Hepatocyte (in vitro differentiated cells): ENCODE measurements at regions not wholly inside any gene's neighbourhood (a gene's known extent, or its start where the extent isn't known, plus 50 kb on each side); places are given as distances from the start of the nearest gene placed in this dataset.

Experiments used
- DNase-seq: peaks from one replicate; pipeline ENCODE4 v3.0.0-alpha.2; 2016; ENCODE audit warnings: low spot score
- H2AFZ ChIP-seq: fragments of 200-600 bp; sonication (generic); 2 replicates; pipeline ENCODE4 v1.6.0; 2016; ENCODE audit warnings: antibody characterized with exemption, mild to moderate bottlenecking
- H3K27ac ChIP-seq: fragments of 200-600 bp; sonication (generic); 2 replicates; pipeline ENCODE4 v1.5.1; 2016; ENCODE audit warnings: mild to moderate bottlenecking
- H3K27me3 ChIP-seq: fragments of 200-600 bp; sonication (generic); 2 replicates; pipeline ENCODE4 v1.6.1; 2016
- H3K36me3 ChIP-seq: fragments of 200-600 bp; sonication (generic); replicated peaks from 2 replicates; pipeline ENCODE4 v1.5.1; 2016; ENCODE audit warnings: low read depth; ENCODE audit not compliant: insufficient read depth
- H3K4me1 ChIP-seq: fragments of 200-600 bp; sonication (generic); 2 replicates; pipeline ENCODE4 v1.5.1; 2016; ENCODE audit warnings: mild to moderate bottlenecking, moderate library complexity; ENCODE audit not compliant: insufficient read depth
- H3K4me2 ChIP-seq: fragments of 200-600 bp; sonication (generic); 2 replicates; pipeline ENCODE4 v1.6.0; 2016
- H3K4me3 ChIP-seq: fragments of 200-600 bp; sonication (generic); 2 replicates; pipeline ENCODE4 v1.5.1; 2016; ENCODE audit warnings: mild to moderate bottlenecking
- H3K79me2 ChIP-seq: fragments of 200-600 bp; sonication (generic); 2 replicates; pipeline ENCODE4 v1.6.0; 2017; ENCODE audit warnings: mild to moderate bottlenecking
- H3K9me2 ChIP-seq: fragments of 200-600 bp; sonication (generic); replicated peaks from 2 replicates; pipeline ENCODE4 v1.6.0; 2017; ENCODE audit warnings: mild to moderate bottlenecking; ENCODE audit not compliant: insufficient read depth
- H3K9me3 ChIP-seq: fragments of 200-600 bp; sonication (generic); 2 replicates; pipeline ENCODE4 v1.5.1; 2016; ENCODE audit warnings: low read depth, mild to moderate bottlenecking
- H4K20me1 ChIP-seq: fragments of 200-600 bp; sonication (generic); 2 replicates; pipeline ENCODE4 v1.6.0; 2016; ENCODE audit warnings: mild to moderate bottlenecking; ENCODE audit not compliant: insufficient read depth, poor library complexity, severe bottlenecking
- EZH2 ChIP-seq: fragments of 200-600 bp; sonication (generic); IDR thresholded peaks from 2 replicates; pipeline ENCODE4 v1.6.1; 2016; ENCODE audit warnings: antibody characterized with exemption, mild to moderate bottlenecking, borderline replicate concordance
- EZH2phosphoT487 ChIP-seq: fragments of 200-600 bp; sonication (generic); IDR thresholded peaks from one replicate; pipeline ENCODE4 v1.6.1; 2018; ENCODE audit warnings: antibody characterized with exemption, mild to moderate bottlenecking, low read depth, moderate library complexity; ENCODE audit not compliant: unreplicated experiment, severe bottlenecking
- WGBS: methylation state at CpG from one replicate; pipeline ENCODE4 v1.1.6; 2016; ENCODE audit warnings: low lambda C conversion rate; ENCODE audit errors: missing lambda C conversion rate; 5-methylcytosine and 5-hydroxymethylcytosine counted together
- TF ChIP-seq, protein P1 (sequence below): fragments of 200-600 bp; sonication (generic); IDR thresholded peaks from 2 replicates; pipeline ENCODE4 v1.5.1; 2016; ENCODE audit warnings: antibody characterized with exemption, mild to moderate bottlenecking; ENCODE audit not compliant: poor library complexity

DNA sequence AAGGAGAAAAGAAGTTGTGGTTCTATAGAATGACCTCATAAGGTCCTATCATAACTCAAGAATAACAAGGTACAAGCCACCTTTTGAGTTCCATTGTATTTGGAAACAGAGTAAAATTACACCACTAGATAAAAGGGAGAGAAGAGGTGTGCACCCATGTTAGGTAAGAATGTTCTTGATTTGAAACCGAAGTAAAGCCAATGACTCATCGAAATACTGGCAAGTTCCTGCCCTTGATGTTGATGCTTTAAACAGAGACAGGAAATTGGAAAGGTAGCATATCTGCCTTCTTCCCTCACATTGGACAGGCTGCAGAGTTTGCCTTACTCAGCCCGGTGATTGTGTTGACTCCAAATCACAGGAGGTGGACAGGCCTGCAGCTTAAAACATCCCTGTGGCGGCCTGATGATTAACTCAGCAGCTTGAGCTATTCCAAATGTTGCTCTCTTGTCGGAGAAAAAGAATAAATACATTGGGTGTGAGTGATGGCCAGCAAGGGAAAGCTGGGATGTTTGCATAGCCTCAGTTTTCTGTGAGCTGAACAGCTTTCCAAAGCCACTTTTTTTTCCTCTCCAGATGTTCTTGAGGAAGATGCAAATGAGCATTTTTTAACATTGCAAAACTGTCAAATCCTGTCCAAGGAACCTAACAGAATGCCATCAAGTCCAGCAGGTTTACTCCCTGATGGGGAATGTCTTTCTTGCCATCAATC, 321.1 kb downstream of the NKX6-1 start:
- Histone ChIP-seq H3K79me2 (no peaks in the 10 kb centered on the region), H3K27me3 (no peaks in the 10 kb centered on the region), H3K4me2 (no peak overlapping the region), H4K20me1 (no peaks in the 10 kb centered on the region), H3K9me2 (no peaks in the 10 kb centered on the region), H3K9me3 (no peaks in the 10 kb centered on the region), H2AFZ (no peak overlapping the region), H3K27ac (no peak overlapping the region), H3K4me1 (no peaks in the 10 kb centered on the region), H3K36me3 (no peaks in the 10 kb centered on the region), H3K4me3 (no peak overlapping the region)
- WGBS = 74% methylated on average over 5 of the region's 5 CpGs
- TF ChIP-seq EZH2 (no peak), EZH2phosphoT487 (no peak)
- TF ChIP-seq, protein P1, sequence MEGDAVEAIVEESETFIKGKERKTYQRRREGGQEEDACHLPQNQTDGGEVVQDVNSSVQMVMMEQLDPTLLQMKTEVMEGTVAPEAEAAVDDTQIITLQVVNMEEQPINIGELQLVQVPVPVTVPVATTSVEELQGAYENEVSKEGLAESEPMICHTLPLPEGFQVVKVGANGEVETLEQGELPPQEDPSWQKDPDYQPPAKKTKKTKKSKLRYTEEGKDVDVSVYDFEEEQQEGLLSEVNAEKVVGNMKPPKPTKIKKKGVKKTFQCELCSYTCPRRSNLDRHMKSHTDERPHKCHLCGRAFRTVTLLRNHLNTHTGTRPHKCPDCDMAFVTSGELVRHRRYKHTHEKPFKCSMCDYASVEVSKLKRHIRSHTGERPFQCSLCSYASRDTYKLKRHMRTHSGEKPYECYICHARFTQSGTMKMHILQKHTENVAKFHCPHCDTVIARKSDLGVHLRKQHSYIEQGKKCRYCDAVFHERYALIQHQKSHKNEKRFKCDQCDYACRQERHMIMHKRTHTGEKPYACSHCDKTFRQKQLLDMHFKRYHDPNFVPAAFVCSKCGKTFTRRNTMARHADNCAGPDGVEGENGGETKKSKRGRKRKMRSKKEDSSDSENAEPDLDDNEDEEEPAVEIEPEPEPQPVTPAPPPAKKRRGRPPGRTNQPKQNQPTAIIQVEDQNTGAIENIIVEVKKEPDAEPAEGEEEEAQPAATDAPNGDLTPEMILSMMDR = no peak
- no peak for DNase-seq

DNA sequence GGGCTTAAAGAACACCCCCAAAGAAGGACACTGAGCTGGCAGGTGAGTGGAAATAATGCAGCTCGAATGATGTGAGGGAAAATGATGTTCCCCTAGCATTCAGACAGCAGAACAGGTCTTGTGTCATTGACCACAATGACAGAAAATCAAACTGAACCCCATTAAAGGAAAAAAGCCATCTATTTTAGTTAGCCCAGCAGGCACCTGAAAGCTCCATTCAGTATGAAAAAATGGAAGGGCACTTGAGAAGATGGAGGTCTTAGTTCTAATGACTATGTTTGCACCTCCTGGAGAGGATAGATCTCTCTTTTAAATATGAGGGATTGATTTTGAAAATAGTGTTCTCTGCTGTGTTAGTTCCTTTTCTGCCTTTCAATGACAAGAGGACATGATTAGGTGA, 323.1 kb downstream of the NKX6-1 start:
- H3K4me3 ChIP-seq = no peak overlapping the region
- 76% methylated on average over 1 of the region's 1 CpG for WGBS
- H3K4me1 ChIP-seq = no peaks in the 10 kb centered on the region
- no peaks in the 10 kb centered on the region for H3K9me2 ChIP-seq
- no peaks in the 10 kb centered on the region for H3K9me3 ChIP-seq
- no peaks in the 10 kb centered on the region for H3K79me2 ChIP-seq
- H2AFZ ChIP-seq = no peak overlapping the region
- H4K20me1 ChIP-seq = no peaks in the 10 kb centered on the region
- DNase-seq = no peak
- no peak overlapping the region for H3K27ac ChIP-seq
- no peaks in the 10 kb centered on the region for H3K27me3 ChIP-seq
- H3K36me3 ChIP-seq = no peaks in the 10 kb centered on the region
- no peak overlapping the region for H3K4me2 ChIP-seq
- TF ChIP-seq, protein P1 = no peak
- TF ChIP-seq EZH2phosphoT487 (no peak), EZH2 (no peak)

DNA sequence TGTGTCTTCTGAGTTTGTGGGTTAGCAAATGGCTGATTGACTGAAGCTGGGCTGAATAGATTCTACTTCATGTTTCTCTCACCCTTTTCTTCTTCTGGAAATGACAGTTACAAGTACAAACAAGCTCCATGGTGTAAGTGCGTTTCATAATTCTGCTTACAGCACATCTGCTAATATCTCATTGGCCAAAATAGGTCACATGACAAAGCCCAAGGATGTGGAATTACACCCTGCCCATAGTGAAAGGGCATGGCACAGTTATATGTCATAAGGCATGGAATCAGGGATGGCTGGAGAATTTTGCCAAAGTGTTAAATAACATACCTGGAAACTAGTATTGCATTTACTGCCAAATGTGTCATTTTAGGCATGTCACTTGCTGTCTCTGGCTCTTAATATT, 327.2 kb downstream of the NKX6-1 start:
- Histone ChIP-seq H4K20me1 (no peaks in the 10 kb centered on the region), H3K27me3 (no peaks in the 10 kb centered on the region), H3K9me3 (no peaks in the 10 kb centered on the region), H2AFZ (no peak overlapping the region), H3K4me1 (no peaks in the 10 kb centered on the region), H3K27ac (no peak overlapping the region), H3K4me3 (no peak overlapping the region), H3K79me2 (no peaks in the 10 kb centered on the region), H3K36me3 (no peaks in the 10 kb centered on the region), H3K4me2 (no peak overlapping the region), H3K9me2 (no peaks in the 10 kb centered on the region)
- TF ChIP-seq EZH2 (no peak), EZH2phosphoT487 (no peak)
- TF ChIP-seq, protein P1 = no peak
- no peak for DNase-seq
- 83% methylated on average over 1 of the region's 1 CpG for WGBS

DNA sequence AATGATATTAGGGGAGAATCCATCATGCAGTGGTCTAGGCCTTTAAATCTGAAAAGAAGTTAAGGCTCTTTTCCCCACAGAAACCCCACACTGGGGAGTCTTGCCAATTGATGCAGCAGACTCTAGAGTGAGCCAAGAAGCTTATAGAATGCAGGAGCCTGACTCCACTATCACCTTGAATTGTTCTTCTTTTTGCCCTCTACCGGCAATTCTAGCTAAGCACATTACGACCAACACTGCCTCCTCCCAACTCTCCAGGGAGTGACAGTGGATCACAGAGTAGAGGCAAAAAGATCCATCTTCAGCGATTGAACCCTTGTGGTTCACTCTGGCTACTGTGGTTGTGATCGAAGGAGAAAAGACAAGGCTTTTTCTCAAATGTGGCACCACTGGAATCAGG, 331.5 kb downstream of the NKX6-1 start:
- 34% methylated on average over 4 of the region's 4 CpGs for WGBS
- Histone ChIP-seq H3K27me3 (peaks cover 3% of the 10 kb centered on the region), H4K20me1 (no peaks in the 10 kb centered on the region)

More for the DNA sequence above, 331.5 kb downstream of the NKX6-1 start:
- no peak for TF ChIP-seq EZH2
- TF ChIP-seq, protein P1 = peak; percentile 20
- no peak overlapping the region for H2AFZ ChIP-seq
- H3K4me2 ChIP-seq = no peak overlapping the region
- no peaks in the 10 kb centered on the region for H3K9me2 ChIP-seq
- H3K9me3 ChIP-seq = no peaks in the 10 kb centered on the region
- no peaks in the 10 kb centered on the region for H3K4me1 ChIP-seq
- DNase-seq = peak; percentile 10
- no peak overlapping the region for H3K4me3 ChIP-seq
- no peaks in the 10 kb centered on the region for H3K36me3 ChIP-seq
- H3K79me2 ChIP-seq = no peaks in the 10 kb centered on the region
- H3K27ac ChIP-seq = no peak overlapping the region
